GM06990 (cell line): ENCODE measurements at regions not wholly inside any gene's neighbourhood (a gene's known extent, or its start where the extent isn't known, plus 50 kb on each side); places are given as distances from the start of the nearest gene placed in this dataset.
"Not testable (repeated sequence)": the region's sequence is repeated elsewhere in the genome, so short reads cannot be mapped to it uniquely, and the experiment has no call there.

Source experiments
- DNase-seq: peaks from one replicate; pipeline ENCODE4 v3.0.0-alpha.2; 2011; ENCODE audit not compliant: insufficient read length; ENCODE audit errors: extremely low read depth
- H3K27me3 ChIP-seq: replicated peaks from 2 replicates; pipeline ENCODE4 v1.6.0; 2011; ENCODE audit warnings: low read length; ENCODE audit not compliant: control insufficient read depth, insufficient read depth
- H3K36me3 ChIP-seq: 2 replicates; pipeline ENCODE4 v1.5.1; 2011; ENCODE audit warnings: low read length; ENCODE audit not compliant: control insufficient read depth, insufficient read depth
- H3K4me3 ChIP-seq: replicated peaks from 2 replicates; pipeline ENCODE4 v1.5.1; 2011; ENCODE audit warnings: low read depth, mild to moderate bottlenecking, control low read depth, low read length
- CTCF ChIP-seq: IDR thresholded peaks from 2 replicates; pipeline ENCODE4 v1.5.1; 2011; ENCODE audit warnings: low read length, control low read depth, mild to moderate bottlenecking, inconsistent platforms; ENCODE audit not compliant: insufficient read depth, poor library complexity, severe bottlenecking

GRCh38 chrX:114047558-114047957, 536.3 kb upstream of the HTR2C start:
- H3K36me3 ChIP-seq, result no peaks in the 10 kb centered on the region
- H3K4me3 ChIP-seq, result no peak overlapping the region
- DNase-seq, result no peak
- H3K27me3 ChIP-seq, result no peaks in the 10 kb centered on the region
- TF ChIP-seq CTCF, result no peak

GRCh38 chrX:114046695-114047279, 537.1 kb upstream of the HTR2C start:
- TF ChIP-seq CTCF, result no peak
- no peak for DNase-seq
- no peaks in the 10 kb centered on the region for H3K27me3 ChIP-seq
- no peak overlapping the region for H3K4me3 ChIP-seq
- no peaks in the 10 kb centered on the region for H3K36me3 ChIP-seq

DNA sequence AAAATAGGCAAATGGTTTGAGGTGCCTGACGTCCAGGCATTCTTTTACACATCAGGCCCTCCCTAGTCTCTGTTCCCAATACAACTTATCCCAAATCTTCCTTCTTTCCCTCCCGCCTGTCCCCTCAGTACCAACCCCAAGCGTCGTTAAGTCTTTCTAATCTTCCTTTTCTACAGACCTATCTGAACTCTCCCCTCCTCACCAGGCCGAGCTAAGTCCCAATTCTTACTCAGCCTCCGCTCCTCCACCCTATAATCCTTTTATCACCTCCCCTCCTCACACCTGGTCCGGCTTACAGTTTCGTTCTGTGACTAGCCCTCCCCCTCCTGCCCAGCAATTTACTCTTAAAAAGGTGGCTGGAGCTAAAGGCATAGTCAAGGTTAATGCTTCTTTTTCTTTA, 542.4 kb upstream of the HTR2C start:
- not testable (repeated sequence) for H3K36me3 ChIP-seq, DNase-seq, H3K27me3 ChIP-seq, H3K4me3 ChIP-seq

- H3K4me3 ChIP-seq, H3K36me3 ChIP-seq, H3K27me3 ChIP-seq, DNase-seq: not testable (repeated sequence)
Observed at GRCh38 chrX:114040661-114041269, 543.1 kb upstream of the HTR2C start.

DNA sequence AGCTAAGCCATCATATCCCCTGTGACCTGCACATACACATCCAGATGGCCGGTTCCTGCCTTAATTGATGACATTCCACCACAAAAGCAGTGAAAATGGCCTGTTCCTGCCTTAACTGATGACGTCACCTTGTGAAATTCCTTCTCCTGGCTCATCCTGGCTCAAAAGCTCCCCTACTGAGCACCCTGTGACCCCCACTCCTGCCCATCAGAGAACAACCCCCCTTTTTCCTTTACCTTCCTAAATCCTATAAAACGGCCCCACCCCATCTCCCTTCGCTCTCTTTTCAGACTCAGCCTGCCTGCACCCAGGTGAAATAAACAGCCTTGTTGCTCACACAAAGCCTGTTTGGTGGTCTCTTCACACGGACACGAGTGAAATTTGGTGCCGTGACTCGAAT, 543.8 kb upstream of the HTR2C start:
- H3K27me3 ChIP-seq, H3K4me3 ChIP-seq, H3K36me3 ChIP-seq, DNase-seq: not testable (repeated sequence)

DNA sequence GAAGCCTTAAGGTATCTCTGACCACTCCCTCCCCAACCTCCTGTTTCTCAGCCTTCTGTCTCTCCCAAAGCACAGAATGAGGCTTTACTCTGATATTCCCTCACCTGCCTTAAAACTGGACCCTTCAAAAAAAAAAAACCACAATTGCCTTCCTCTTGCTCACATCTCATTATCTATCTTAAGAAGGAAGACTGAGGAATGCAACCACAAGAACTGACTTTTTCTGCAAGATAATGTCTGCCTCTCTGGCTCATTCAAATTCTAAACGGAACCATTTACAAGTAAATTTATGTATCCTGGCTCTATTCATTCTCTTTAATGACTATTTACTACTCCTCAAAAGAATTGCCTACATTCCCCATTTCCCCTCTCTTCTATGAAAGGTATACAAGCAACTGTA, 545.5 kb upstream of the HTR2C start:
- Histone ChIP-seq H3K27me3 (no peaks in the 10 kb centered on the region), H3K4me3 (no peak overlapping the region), H3K36me3 (no peaks in the 10 kb centered on the region)
- no peak for DNase-seq
- no peak for TF ChIP-seq CTCF

DNA sequence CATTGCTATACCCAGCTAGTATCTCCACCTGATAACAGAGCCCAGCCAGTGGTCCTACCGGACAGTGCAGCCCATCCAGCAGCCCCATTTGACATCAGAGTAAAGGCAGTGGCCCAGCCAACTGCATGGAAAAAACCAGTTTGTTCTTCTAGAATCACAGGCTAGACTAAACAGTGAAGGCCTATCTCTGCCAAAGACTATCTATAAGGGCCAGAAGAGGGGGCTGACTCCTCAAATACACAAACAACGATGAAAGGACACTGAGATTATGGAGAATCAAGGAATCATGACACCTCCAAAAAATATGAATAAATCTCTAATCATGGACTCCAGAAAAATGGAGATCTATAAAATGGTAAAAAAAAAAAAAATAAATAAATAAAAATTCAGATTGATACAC, 546.4 kb upstream of the HTR2C start:
- Histone ChIP-seq H3K36me3 (no peaks in the 10 kb centered on the region), H3K4me3 (no peak overlapping the region), H3K27me3 (no peaks in the 10 kb centered on the region)
- DNase-seq, result no peak
- TF ChIP-seq CTCF, result no peak
